ENCODE measurements at regions not wholly inside any gene's neighbourhood (a gene's known extent, or its start where the extent isn't known, plus 50 kb on each side); places are given as distances from the start of the nearest gene placed in this dataset.

- TF ChIP-seq POLR2A (IDR thresholded peaks at IDR 0.05) (no peak), EP300 (IDR thresholded peaks at IDR 0.05) (no peak), POLR2AphosphoS5 (IDR thresholded peaks at IDR 0.05) (no peak)
- TF ChIP-seq, protein P1, sequence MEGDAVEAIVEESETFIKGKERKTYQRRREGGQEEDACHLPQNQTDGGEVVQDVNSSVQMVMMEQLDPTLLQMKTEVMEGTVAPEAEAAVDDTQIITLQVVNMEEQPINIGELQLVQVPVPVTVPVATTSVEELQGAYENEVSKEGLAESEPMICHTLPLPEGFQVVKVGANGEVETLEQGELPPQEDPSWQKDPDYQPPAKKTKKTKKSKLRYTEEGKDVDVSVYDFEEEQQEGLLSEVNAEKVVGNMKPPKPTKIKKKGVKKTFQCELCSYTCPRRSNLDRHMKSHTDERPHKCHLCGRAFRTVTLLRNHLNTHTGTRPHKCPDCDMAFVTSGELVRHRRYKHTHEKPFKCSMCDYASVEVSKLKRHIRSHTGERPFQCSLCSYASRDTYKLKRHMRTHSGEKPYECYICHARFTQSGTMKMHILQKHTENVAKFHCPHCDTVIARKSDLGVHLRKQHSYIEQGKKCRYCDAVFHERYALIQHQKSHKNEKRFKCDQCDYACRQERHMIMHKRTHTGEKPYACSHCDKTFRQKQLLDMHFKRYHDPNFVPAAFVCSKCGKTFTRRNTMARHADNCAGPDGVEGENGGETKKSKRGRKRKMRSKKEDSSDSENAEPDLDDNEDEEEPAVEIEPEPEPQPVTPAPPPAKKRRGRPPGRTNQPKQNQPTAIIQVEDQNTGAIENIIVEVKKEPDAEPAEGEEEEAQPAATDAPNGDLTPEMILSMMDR (IDR thresholded peaks at IDR 0.05), result no peak
Measured at GRCh38 chr14:22476887-22477286, 112.1 kb downstream of the DAD1 start.

All from upper lobe of left lung (tissue), 4 donors.